Neural cell (in vitro differentiated cells): ENCODE measurements at regions not wholly inside any gene's neighbourhood (a gene's known extent, or its start where the extent isn't known, plus 50 kb on each side); places are given as distances from the start of the nearest gene placed in this dataset.

Experiments used
- H2AFZ ChIP-seq: fragments of 200-600, 300-800 bp; sonication (generic), shearing (Covaris generic); 2 replicates; pipeline ENCODE4 v1.6.0; 2014; ENCODE audit warnings: low read depth, mild to moderate bottlenecking, antibody characterized with exemption, low read length, moderate library complexity
- H3F3A ChIP-seq: fragments of 200-600 bp; shearing (Covaris generic); 2 replicates; pipeline ENCODE4 v1.6.1; 2016; ENCODE audit warnings: mild to moderate bottlenecking, moderate library complexity, mixed read lengths, antibody characterized with exemption, low read length; ENCODE audit not compliant: insufficient read depth, poor library complexity, severe bottlenecking
- H3K27ac ChIP-seq: fragments of 200-600, 300-800 bp; sonication (generic), shearing (Covaris generic); 2 replicates; pipeline ENCODE4 v1.5.1; 2014; ENCODE audit warnings: mild to moderate bottlenecking, low read length, moderate library complexity
- H3K27me3 ChIP-seq: fragments of 300-800, 200-600 bp; sonication (generic), shearing (Covaris generic); 2 replicates; pipeline ENCODE4 v1.6.0; 2014; ENCODE audit warnings: mild to moderate bottlenecking, low read depth, low read length, moderate library complexity; ENCODE audit not compliant: insufficient read depth
- H3K36me3 ChIP-seq: fragments of 300-800, 200-600 bp; sonication (generic), shearing (Covaris generic); 2 replicates; pipeline ENCODE4 v1.5.1; 2014; ENCODE audit warnings: mild to moderate bottlenecking, antibody characterized with exemption, low read length, moderate library complexity; ENCODE audit not compliant: insufficient read depth
- H3K4me2 ChIP-seq: fragments of 300-800, 200-600 bp; sonication (generic), shearing (Covaris generic); 2 replicates; pipeline ENCODE4 v1.6.0; 2014; ENCODE audit warnings: mild to moderate bottlenecking, low read length
- H3K4me3 ChIP-seq: fragments of 300-800, 200-600 bp; sonication (generic), shearing (Covaris generic); 2 replicates; pipeline ENCODE4 v1.5.1; 2014; ENCODE audit warnings: mild to moderate bottlenecking, low read length, moderate library complexity
- H3K79me2 ChIP-seq: fragments of 200-600 bp; shearing (Covaris generic); replicated peaks from 2 replicates; pipeline ENCODE4 v1.6.0; 2014; ENCODE audit warnings: mild to moderate bottlenecking, low read length, moderate library complexity; ENCODE audit not compliant: insufficient read depth
- H3K9ac ChIP-seq: fragments of 300-800, 200-600 bp; sonication (generic), shearing (Covaris generic); 2 replicates; pipeline ENCODE4 v1.6.1; 2016; ENCODE audit warnings: mild to moderate bottlenecking, low read length, mixed read lengths
- H3K9me2 ChIP-seq: fragments of 200-600 bp; shearing (Covaris generic); 2 replicates; pipeline ENCODE4 v1.6.1; 2016; ENCODE audit warnings: mild to moderate bottlenecking, low read length, mixed read lengths; ENCODE audit not compliant: insufficient read depth
- H3K9me3 ChIP-seq: fragments of 200-600, 300-800 bp; sonication (generic), shearing (Covaris generic); 2 replicates; pipeline ENCODE4 v1.6.1; 2016; ENCODE audit warnings: mild to moderate bottlenecking, mixed run types, low read length, moderate library complexity, mixed read lengths
- H4K20me1 ChIP-seq: fragments of 200-600 bp; shearing (Covaris generic); 2 replicates; pipeline ENCODE4 v1.6.1; 2016; ENCODE audit warnings: mild to moderate bottlenecking, mixed run types; ENCODE audit not compliant: insufficient read depth
- CTCF ChIP-seq: fragments of 450-650 bp; IDR thresholded peaks from 2 replicates; pipeline ENCODE4 v1.5.1; 2014; ENCODE audit warnings: antibody characterized with exemption, mild to moderate bottlenecking, moderate library complexity; ENCODE audit not compliant: poor library complexity, severe bottlenecking
- EP300 ChIP-seq: fragments of 450-650 bp; conservative IDR thresholded peaks from 2 replicates; pipeline ENCODE4 v1.6.1; 2014; ENCODE audit warnings: antibody characterized with exemption, mild to moderate bottlenecking, moderate library complexity; ENCODE audit not compliant: poor library complexity, severe bottlenecking
- EZH2 ChIP-seq: fragments of 200-600, 300-800 bp; shearing (Covaris generic), sonication (generic); IDR thresholded peaks from 2 replicates; pipeline ENCODE4 v1.6.1; 2014; ENCODE audit warnings: antibody characterized with exemption, low read length, borderline replicate concordance, mild to moderate bottlenecking; ENCODE audit not compliant: insufficient read depth, poor library complexity, severe bottlenecking
- MXI1 ChIP-seq: fragments of 450-650 bp; conservative IDR thresholded peaks from 2 replicates; pipeline ENCODE4 v1.6.1; 2014; ENCODE audit warnings: antibody characterized with exemption, mild to moderate bottlenecking; ENCODE audit not compliant: poor library complexity, severe bottlenecking
- POLR2AphosphoS5 ChIP-seq: IDR thresholded peaks from 2 replicates; pipeline ENCODE4 v1.6.1; 2012
- RAD21 ChIP-seq: fragments of 450-650 bp; conservative IDR thresholded peaks from 2 replicates; pipeline ENCODE4 v1.6.1; 2014; ENCODE audit warnings: antibody characterized with exemption, mild to moderate bottlenecking, moderate library complexity
- REST ChIP-seq: IDR thresholded peaks from 2 replicates; pipeline ENCODE4 v1.6.1; 2012; ENCODE audit warnings: borderline replicate concordance
- SMC3 ChIP-seq: fragments of 450-650 bp; conservative IDR thresholded peaks from 2 replicates; pipeline ENCODE4 v1.6.1; 2014; ENCODE audit warnings: antibody characterized with exemption, mild to moderate bottlenecking, moderate library complexity; ENCODE audit not compliant: poor library complexity
- TAF1 ChIP-seq: IDR thresholded peaks from 2 replicates; pipeline ENCODE4 v1.6.1; 2012; ENCODE audit warnings: low read depth

GRCh38 chr14:43247877-43248276, 1259.2 kb downstream of the FSCB start:
- TF ChIP-seq POLR2AphosphoS5 (no peak), CTCF (no peak), RAD21 (no peak), EZH2 (no peak), REST (no peak), TAF1 (no peak), MXI1 (no peak), SMC3 (no peak), EP300 (no peak)
- Histone ChIP-seq H3K79me2 (no peaks in the 10 kb centered on the region), H3K4me2 (no peak overlapping the region), H3F3A (no peaks in the 10 kb centered on the region), H4K20me1 (no peaks in the 10 kb centered on the region), H3K9ac (no peak overlapping the region), H3K4me3 (no peak overlapping the region), H3K27me3 (no peaks in the 10 kb centered on the region), H2AFZ (no peak overlapping the region), H3K27ac (no peak overlapping the region), H3K9me3 (no peaks in the 10 kb centered on the region), H3K36me3 (no peaks in the 10 kb centered on the region), H3K9me2 (no peaks in the 10 kb centered on the region)

GRCh38 chr14:43244142-43244625, 1262.9 kb downstream of the FSCB start:
- Histone ChIP-seq H3K27me3 (no peaks in the 10 kb centered on the region), H2AFZ (no peak overlapping the region), H3K4me2 (no peak overlapping the region), H3K9me2 (no peaks in the 10 kb centered on the region), H3K9me3 (no peaks in the 10 kb centered on the region), H3K4me3 (no peak overlapping the region), H3F3A (no peaks in the 10 kb centered on the region), H3K9ac (no peak overlapping the region), H3K79me2 (no peaks in the 10 kb centered on the region), H3K36me3 (no peaks in the 10 kb centered on the region), H4K20me1 (no peaks in the 10 kb centered on the region), H3K27ac (no peak overlapping the region)
- TF ChIP-seq CTCF (no peak), REST (no peak), EP300 (no peak), MXI1 (no peak), EZH2 (no peak), RAD21 (no peak), SMC3 (no peak), TAF1 (no peak), POLR2AphosphoS5 (no peak)
